Activated CD4-positive, CD25-positive, alpha-beta regulatory T cell treated with anti-CD3 and anti-CD28 coated beads, Interleukin-2, amount 50 U/mL, for 16 hours (primary cell): ENCODE measurements at regions not wholly inside any gene's neighbourhood (a gene's known extent, or its start where the extent isn't known, plus 50 kb on each side); places are given as distances from the start of the nearest gene placed in this dataset.
"Not testable (repeated sequence)": the region's sequence is repeated elsewhere in the genome, so short reads cannot be mapped to it uniquely, and the experiment has no call there.

Experiments used
- DNase-seq: peaks from one replicate; pipeline ENCODE4 v3.0.0-alpha.2; 2020; ENCODE audit warnings: low read depth, low spot score

DNA sequence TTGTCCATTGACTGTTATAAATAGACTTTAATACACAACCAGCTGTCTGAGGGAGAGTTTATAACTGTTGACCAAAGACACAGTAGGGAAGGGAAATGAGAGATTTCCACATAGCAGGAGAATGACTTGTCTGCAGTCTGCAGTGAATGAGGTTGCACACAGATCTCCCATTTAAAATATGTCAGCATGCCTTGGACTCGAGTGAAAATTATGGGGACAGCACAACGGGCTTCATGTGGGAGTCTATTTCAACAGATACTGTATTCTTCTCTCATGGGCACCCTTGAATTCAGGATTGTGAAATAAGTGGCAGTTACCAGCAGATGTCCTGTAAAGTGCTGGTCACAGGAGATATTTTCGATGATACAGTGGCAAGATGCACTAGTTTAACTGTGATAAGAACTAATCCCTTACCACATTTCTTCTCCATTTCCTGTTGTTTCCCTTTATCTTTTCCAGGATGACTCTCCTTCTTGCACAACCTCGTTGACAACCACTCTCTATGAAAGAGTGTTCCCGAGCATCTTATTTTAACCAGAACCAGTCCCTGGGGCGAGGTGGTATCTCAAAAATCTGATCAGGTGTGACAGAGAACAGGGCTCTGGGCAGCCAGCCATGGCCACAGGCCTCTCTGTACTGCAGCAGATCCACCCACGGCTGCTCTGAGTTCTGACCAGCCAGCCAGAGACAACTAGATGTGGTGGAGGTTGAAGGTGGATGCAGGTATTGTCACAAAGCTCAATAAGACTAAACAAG lies 51.5 kb upstream of the MAP3K1 start:
- no peak for DNase-seq

DNA sequence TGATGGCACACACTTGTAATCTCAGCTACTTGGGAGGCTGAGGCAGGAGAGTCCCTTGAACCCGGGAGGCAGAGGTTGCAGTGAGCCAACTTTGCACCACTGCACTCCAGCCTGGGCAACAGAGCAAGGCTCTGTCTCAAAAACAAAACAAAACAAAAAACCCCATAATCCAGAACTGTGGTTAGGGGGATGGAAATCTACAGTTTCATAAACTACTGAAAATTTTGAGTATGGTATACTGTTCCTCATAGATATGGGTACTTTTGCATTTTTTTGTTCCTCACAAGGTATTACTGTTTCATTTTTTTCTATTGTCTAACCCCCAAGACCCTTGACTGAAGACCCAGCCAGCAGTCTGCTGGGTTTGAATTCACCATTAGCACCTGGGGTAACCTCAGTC lies 52.2 kb upstream of the MAP3K1 start:
- DNase-seq = no peak

DNA sequence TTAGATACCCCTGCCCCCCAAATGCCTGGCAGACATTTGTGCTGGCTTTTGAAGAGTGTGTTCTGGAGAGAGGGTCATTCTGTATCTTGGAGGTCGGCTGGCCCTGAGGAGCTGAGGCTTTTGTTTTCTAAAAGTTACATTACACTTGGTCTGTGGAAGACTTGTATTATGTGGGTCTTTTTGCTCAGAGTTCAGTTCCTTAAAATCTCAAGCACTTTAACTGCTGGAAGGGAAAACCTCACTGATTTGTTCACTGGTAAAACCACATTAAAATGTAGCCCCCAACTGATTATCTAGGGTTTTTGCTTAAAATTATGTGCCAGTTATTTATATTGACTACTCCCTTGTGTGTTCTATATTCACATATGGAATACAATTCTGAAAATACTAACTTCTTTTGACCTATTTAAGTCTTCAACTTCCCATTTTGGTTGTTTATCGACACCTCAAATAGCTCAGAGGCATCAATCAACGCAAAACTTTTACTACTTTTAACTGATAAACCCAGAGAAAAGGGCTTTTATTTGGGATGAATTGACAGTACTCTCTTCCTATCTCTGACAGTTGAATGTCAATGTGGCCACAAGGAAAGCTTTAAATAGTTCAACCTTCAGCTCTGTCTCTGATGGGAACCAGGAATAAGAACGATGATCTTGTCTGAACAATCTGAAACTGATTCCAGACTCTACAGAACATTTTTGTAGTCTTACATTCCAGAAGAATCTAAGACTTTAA lies 54.0 kb upstream of the MAP3K1 start:
- no peak for DNase-seq

DNA sequence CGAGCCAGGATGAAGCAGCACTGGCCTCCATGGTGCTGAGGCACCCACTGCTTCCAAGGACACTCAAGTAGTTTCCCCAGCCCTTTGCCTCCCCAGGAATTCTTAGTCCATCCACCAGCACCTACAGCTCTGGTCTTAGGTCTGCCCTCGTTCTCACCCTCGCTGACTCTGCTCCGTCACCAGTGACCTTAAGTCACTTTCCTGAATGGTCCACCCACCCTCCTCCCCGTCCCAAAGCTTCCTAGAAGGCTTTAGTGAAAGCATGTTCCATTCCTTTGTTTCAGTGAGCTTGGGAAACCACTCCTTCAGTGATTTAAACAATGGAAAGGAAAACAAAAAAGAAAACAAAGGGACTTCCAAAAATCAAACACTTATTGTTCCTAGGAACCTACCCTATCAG lies 54.6 kb upstream of the MAP3K1 start:
- no peak for DNase-seq

DNA sequence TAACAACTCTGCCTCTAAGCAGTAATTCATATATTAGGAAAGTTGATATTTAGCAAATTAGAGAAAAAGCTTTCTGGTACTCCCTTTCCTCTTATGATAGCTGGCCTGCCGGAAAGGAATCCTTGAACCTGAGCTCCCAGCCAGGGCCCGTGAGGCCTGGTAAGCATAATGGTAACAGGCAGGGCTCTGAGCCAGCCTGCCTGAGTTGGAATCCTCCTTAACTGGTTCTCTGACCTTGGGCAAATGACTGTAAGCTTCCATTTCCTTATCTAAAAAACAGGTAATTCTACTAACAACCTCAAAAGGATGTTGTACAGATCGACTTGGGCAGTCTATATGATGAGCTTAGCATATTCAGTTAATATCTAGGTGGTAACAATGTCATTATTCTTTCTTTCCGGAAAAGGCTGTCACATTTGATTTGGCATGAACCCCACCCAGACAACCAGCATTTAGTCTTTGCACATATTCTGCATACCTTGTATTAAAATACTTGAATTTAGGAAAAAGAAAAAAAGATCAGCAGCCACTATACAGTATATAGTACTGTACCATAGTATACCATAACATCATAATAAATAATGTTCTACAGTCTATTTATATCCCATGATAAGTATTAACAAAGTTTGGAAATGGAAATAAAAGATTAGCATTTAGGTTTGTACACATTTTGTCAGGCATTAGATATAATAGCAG lies 55.7 kb upstream of the MAP3K1 start:
- no peak for DNase-seq

DNA sequence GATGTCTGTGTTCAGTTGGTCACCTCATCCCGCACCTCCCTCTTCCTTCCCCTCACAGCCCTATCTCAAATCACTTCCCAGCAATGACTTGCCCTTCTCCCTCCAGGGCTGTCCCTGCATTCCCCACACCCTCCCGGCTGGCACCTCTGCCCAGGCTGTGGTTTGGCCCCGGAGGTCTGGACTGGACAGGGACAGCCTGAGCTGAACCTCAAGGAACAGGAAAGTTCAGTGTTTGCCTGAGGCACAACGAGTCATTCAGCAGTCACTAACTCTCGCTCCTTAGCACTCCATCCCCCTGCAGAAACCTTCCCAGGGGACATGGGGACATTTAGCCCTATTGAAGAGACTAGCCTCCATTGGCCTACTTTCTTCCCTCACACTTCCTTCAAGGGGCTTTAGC lies 58.3 kb upstream of the MAP3K1 start:
- DNase-seq = no peak

DNA sequence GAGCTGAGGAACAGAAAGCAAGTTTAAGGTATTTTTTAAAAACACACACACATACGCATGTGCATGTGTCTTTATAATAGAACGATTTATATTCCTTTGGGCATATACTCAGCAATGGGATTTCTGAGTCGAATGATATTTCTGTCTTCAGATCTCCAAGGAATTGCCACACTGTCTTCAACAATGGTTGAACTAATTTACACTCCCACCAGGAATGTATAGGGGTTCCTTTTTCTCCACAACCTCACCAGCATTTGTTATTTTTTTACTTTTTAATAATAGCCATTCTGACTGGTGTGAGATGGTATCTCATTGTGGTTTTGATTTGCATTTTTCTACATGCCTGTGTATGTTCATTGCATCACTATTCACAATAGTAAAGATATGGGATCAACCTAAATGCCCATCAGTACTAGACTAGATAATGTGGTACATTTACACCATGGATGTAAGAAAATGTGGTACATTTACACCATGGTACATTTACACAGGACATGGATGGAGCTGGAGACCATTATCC lies 60.3 kb upstream of the MAP3K1 start:
- no peak for DNase-seq

DNA sequence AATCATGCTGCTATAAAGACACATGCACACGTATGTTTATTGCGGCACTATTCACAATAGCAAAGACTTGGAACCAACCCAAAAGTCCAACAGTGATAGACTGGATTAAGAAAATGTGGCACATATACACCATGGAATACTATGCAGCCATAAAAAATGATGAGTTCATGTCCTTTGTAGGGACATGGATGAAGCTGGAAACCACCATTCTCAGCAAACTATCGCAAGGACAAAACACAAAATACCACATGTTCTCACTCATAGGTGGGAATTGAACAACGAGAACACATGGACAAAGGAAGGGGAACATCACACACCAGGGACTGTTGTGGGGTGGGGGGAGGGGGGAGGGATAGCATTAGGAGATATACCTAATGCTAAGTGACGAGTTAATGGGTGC lies 61.8 kb upstream of the MAP3K1 start:
- not testable (repeated sequence) for DNase-seq

DNA sequence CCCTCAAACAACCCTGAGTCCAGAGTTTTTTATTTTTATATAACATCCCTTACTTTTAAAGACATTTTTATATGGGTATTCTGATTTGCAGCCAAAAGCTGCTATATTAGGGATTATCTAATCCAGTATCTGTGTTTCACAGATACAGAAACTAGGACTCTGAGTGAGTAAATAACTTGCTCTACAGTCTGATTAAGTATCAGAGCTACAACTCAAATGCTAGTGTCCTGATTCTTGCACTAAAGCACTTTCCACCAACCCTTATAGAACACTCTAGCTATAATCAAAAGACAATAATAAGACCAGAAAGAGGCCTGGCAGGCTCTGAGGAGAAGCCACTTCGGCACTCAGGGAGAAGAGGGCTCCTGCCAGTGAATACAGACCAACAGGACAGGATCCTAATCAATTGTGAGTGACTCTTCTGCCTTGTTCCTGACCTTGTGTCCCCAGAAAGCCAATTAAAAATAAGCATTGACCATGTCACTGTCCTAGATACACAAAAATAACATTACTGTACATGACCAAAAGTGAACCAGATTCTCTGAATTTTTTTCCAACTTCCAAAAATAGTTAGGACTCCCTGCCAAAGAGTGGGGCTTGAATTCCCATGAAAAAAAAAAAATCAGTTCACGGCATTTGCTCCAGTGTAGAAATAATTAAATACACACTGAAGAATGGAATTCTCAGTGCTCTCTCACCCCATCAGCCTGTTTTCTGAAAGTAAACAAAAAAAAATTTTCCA lies 63.6 kb upstream of the MAP3K1 start:
- no peak for DNase-seq

DNA sequence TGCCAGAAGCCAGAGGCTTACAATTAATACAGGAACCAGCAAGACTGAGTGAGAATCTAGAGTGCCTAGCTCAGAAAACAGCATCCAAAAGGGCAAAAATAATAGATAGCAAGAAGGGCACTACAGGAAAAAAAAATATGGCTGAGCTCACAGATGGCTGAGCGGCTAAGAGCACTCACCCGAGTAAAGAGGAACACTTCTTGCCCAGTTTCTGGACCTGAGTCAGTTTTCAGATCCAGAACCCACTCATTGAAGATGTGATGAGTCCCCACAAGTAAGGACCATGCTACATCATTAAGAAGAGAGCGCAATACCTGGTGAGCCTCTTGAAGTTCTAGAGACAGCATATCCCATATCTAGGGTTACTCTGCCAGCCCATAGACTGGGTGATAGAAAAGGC lies 65.5 kb upstream of the MAP3K1 start:
- no peak for DNase-seq

DNA sequence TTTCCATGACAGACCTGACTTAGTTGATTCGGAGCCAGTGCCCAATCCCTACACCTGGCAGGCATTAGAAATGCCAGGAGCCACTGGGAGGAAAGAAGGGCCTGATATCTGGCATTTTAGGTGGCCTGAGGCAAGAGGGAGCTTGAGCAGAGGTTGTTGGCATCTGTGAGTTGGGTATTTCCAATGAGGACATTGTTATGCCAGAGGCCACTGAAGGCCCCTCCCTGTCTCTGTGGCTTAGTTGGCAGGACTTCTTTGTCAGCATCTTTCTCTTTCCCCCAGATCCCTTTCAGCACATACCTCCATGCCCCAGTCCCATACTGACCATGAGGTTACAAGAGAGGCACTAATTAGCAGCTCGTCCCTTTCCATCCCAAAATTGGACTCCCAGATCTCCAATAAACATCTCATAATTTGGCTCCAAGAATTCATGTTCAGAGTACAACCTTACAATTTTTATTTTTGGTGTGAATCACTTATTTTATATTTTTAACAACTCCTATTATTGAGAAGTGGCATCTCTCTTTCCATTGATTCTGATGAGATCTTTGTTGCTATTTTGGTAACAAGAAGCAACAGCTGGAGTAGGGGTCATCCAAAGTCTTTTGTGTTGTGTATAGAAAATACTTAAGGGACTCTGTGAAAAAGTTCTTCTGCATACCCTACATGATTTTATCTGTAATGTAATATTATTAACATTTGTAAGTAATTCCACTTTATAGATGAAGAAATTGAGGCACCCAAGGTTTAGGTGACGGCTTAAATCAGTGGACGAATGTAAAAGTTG lies 68.6 kb upstream of the MAP3K1 start:
- no peak for DNase-seq

DNA sequence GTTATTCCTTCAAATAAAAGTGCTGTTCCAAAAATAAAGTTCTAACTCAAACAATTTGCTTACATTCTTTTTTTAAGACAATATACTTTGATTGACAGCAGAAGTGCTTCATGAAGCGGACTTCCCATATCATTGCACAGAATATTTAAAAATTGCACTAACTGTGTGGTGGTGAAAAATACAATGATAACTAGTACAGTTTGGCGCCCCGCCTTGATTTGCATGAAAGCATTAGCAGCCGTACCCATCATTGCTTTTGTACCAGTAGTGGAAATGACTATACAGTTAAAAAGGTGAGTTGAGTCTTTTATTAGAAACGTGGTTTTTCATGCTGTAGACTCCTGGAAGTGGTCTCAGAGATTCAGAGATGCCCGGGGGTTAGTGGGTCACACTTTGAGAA lies 69.5 kb upstream of the MAP3K1 start:
- DNase-seq = no peak

DNA sequence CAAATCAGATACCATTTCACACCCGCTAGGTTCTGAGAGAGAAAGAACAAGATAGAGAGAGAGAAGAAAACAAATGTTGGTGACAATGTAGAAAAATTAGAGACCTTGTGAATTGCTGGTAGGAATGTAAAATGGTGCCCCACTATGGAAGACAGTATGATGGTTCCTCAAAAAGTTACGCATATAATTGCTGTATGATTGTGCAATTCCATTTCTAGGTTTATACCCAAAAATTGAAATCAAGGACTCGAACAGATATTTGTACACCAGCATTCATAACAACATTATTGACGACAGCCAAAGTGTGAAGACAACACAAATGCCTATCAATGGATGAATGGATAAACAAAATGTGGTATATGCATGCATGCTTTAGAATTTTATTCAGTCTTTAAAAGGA lies 74.5 kb upstream of the MAP3K1 start:
- no peak for DNase-seq

DNA sequence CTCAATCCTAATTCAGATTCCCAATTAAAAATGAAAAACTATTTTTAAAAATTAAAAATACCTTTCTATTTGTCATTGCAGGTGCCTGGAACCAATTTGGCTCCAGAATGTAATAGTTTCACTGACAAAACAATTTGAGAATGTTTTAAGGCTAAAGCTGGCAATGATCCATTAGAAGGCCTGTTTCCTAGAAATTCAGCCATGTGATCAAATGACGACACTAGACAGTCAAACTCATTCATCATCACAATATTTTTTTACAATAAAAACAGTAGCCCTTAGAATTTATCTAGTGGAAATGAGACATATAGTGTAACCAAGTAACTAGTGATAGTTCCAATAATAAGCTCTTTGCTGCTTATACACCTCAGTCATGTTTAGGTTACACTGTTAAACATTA lies 75.4 kb upstream of the MAP3K1 start:
- no peak for DNase-seq

DNA sequence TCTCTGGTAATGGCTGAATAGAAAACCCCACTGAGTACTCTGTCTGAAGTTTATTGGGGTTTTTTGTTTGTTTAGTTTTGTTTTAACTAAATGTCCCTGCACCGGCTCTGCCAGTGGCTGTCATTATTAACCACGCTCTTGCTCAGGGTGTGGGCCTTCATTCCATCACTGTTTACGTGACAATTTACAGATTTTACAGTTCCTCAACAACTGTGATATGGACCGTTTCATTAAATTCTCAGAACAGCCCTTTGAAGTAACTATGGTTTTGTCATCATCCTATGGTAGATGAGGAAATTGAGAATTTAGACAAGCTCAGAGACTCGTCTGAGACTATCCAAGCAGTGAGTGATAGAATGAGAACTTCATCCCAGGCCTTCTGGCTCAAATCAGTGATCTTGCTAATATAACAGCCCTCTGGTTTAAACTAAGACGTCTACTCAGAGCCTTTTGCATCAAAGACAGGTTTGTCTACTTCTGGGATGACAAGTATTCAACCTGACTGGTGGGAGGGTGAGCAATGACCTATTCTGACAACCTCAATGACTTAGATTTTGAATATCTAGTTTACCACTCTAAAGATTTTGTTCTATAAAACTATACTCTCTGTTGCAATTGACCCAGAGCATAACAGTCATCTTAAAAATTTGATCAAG lies 77.3 kb upstream of the MAP3K1 start:
- DNase-seq = no peak

DNA sequence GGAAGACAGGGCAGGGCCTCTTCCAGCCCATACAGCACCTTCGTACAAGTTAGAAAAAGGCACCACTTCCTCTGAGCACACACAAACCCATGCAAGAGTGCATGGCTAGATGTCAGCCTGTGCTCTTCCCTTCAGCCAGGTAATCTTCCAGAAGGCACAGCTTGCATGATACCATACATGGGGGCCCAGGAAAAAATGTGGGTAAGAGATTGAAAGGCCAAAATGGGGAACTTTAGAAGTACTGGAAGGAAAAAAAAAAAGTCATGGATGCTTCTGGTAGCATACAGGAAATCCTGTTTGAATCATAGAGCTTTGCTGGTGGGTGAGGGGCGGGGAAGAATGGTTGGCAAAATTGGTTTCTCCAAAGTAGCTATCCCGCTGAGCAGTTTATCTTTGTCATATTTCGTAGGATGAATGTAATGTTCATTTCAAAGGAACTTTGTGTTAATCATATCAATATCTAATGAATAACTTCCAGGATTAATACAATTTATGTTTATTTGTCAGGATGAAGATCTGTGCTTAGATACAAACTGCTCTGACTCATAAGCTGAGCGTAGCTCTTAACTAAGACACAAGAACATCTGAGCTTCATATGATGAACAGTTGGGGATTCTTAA lies 78.2 kb upstream of the MAP3K1 start:
- DNase-seq = no peak

DNA sequence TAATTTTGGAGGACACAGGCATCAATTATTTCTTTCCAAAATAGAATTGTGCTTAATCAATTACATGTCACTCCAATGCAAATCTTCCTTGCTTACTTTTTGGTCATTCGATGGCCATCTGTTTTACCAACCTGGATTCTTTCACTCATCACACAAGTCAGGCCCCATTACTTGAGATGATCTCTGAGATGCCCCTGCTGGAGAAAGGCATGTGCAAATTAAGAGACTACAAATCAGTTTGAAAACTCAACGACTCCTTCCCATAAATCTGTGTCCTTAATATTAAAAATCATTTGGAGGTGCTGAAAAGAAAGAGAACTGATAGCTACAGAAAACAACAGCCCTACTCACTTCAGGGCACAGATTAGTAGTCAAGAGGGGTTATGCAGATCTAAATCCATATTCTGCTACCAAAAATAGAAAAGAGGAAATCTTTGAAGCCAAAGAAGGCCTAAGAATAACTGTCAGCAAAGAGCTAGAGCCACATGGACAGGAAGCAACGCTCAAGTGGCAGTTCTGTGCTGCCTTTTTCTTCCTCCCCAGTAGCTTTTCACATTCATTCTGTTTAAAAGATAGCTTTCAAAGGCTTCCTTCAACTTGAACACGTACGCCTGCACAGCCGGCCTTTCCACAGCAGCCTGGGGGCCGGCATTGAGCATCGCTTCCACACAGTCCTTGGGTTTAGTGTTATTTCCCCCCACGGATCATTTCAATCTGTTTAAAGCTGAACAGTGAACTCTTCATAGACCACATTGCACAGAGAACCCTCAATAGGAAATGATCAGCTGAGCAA lies 79.3 kb upstream of the MAP3K1 start:
- no peak for DNase-seq

DNA sequence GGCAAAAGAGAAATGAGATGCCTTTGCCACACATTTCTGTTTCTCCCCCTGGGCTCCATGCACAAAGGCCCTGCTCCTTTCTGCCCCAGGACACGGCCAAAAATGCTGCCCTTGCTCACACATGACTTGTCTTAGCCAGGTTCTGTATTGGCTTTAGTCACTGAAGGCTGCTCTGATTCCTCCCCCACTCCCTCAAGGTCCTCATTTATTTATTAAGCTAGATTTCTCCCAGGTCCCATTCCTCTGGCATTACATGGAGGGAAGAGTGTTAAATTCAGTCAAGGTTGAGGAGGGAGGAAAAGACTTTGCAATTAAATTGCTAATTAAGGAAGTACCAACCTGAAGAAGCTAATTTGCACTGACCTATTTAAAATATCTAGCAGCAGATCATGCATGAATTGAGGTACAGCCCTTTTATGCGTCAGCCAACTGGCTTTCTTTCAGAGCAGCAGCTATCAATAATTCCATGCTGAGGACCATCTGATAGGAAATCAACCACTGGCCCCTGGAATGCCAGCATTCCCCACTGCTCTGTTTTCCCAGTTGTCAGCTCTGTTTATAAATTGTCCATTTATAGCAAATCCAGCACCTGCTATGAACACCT lies 81.2 kb upstream of the MAP3K1 start:
- DNase-seq = no peak

DNA sequence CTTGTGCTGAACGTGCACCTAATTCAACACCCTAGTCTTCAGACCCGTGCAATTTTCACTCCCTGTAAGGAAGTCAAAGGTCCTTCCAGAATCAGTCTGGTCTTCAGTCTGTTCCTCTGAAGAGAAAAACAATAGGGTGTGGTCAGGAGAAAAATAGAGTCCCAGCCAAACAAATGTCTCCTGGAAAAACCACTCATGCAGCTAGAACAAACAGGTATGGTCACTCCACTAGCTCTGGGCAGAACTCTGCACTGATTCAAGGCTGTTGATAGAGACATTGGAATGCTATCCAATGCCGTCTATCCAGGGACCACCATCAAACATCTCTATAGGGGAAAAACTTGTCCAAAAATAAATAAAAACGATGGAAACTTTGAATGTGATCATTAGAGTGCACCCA lies 81.8 kb upstream of the MAP3K1 start:
- DNase-seq = no peak
